Superior temporal gyrus (tissue), 1 donor: ENCODE measurements at regions not wholly inside any gene's neighbourhood (a gene's known extent, or its start where the extent isn't known, plus 50 kb on each side); places are given as distances from the start of the nearest gene placed in this dataset.

ENCODE experiments used
- DNase-seq: peaks from one replicate; pipeline ENCODE4 v3.0.0-alpha.2; 2016; ENCODE audit errors: extremely low spot score

- DNase-seq = no peak
Observed at GRCh38 chr18:64992654-64993053, 758.2 kb upstream of the CDH7 start.

DNA sequence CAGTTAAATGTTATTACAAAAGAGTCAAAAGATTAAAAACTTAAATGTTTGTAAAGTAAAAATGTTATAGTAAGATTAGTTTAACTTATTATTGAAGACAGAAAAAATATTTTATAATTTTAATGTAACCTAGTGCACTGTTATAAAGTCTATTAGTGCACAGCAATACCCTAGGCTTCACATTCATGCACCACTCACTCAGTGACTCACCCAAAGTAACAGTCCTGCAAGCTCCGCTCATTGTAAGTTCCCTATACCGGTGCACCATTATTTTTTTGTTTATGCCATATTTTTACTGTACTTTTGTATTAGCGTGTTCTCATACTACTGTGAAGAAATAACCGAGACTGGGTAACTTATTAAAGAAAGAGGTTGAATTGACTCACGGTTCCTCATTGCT lies 759.7 kb upstream of the CDH7 start:
- DNase-seq = no peak

GRCh38 chr18:64986906-64987495 lies 763.8 kb upstream of the CDH7 start:
- DNase-seq = no peak

DNA sequence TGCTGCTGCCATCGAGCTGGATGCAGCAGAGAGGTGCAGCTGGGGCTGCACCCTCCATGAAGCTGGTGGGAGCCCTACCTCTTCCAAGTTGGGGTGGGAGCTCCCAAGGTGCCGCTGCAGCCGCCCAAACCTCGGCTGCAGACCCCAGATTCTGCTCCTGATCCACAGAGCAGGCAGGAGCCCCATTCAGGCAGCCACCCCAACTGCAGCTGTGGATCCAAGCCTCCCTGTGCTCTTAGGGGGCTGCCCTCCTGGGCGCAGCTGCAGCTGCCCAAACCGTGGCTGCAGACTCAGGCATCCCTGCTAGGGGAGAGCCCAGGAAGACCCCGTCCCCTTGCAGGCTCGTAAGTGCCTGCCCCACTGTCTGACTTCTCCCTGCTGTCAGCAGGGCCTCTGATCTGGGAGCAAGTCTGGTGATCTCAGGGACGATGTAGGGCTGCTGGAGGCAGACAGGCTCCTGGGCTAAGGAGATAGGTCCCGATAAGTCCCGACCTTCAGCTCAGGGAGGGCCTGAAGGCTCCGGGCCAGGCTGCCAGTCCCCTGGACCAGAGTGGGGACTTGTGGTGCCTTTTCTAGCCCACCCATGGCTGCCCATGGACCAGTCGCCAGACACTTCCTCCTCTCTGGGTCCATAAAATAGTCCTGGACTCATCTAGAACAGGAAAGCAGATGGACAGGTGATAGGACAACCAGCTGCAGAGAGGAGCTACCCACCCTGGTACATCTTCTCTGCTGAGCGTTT lies 767.1 kb upstream of the CDH7 start:
- no peak for DNase-seq

DNA sequence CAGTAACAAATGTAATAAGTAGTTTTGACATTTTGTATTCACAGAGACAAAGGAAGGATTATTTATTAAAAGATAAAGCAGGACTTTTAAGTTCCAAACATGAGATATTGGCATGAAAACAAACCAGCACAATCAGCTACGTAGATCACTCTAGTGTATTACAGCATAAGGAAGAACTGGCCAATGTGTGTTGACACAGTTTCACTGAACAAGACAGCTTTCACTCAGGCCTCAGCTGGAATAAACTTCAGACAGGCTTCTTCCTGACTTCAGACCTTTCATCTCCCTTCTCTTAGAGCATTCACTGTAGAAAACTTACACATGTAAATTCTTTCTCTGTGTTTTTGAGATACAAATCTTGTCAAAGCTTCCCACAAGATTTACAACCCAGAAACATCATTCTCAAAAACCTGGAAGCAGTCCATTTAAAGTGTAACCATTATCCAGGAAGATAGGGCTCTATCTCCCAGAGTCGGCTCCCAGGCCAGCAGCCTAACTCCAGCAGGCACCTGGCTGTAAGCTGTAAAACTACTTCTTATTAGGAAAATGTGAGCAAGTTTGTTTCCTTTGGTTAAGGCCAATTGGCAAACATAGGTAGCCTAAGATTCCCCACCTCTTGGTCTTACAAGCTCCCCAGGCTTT lies 768.3 kb upstream of the CDH7 start:
- DNase-seq = no peak

DNA sequence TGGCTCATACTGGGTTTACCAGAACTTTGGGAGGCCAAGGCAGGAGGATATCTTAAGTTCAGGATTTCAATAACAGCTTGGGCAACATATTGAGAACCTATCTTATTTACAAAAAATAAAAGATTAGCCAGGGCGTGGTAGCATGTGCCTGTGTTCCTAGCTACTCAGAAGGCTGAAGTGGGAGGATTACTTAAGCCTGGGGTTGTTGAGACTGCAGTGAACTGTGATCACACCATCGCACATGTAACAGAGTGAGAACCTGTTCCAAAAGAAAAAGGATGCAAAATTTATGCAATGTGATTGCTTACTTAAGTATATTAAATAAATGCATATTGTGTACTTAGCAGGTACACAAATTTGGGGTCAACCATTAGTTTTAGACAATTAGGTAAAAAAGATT lies 768.9 kb upstream of the CDH7 start:
- DNase-seq = no peak

DNA sequence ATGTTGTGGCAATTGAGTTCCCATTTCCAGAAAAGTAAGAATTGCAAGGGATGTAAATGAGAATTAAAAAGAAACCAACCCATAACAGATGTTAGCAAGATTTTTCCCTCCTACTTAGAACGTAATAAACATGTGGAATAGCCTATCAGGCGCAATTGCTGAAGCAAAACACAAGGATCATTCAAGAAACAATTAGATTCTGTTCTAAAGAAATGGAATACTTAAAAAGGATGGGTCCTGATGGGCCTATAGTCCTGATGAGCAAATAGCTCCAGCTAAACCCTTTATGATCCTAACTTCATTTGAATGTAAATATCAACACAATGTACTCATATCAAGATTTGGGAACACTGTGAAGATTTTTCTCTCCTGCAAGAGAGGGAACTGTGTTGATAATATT lies 771.0 kb upstream of the CDH7 start:
- no peak for DNase-seq

DNA sequence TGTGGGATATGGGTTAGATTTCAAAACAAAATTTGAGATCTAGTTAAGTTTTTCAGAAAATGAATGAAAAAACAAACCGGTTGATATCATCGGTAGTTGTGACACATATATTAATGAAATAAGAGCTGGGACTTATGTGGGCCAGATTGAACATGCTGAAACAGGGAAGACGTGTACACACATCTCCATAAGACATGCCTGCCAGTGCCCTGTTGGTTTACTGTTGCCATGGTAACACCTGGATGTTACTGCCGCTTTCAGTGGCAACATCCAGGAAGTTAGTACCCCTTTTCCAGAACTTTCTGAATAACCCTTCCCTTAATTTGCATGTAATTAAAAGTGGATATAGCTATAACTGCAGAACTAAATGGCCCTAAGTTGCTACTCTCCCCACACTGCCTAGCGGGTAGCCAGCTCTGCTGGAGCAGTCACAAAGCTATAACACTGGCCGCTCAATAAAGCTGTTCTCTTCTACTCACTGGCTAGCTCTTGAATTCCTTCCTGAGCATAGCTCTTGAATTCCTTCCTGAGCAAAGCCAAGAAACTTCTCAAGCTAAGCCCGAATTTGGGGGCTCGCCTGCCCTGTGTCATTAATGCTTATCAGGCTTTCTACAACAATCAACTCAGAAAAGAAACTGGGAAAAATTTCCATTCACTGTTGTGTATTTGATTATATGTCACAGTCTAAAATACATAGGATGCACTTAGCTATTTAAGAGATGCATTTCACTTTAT lies 776.3 kb upstream of the CDH7 start:
- DNase-seq = no peak

DNA sequence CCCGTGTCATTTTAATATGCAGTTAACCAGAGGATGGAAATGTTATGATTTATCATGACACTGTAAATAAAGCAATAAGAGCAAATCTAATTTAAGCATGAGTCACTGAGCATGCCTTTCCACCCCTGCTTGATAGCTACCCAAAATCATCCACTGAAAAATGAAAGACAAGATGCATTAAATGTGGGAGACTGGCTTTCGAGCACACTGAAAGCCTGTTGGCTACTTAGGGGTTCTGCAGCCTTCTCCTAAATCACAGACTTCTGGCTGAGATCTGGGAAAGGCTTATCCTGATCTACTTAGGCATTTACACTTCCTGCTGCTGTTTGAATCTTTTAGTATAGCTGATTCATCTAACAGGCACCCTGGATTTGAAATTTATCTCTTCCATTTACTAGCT lies 778.3 kb upstream of the CDH7 start:
- DNase-seq = no peak

DNA sequence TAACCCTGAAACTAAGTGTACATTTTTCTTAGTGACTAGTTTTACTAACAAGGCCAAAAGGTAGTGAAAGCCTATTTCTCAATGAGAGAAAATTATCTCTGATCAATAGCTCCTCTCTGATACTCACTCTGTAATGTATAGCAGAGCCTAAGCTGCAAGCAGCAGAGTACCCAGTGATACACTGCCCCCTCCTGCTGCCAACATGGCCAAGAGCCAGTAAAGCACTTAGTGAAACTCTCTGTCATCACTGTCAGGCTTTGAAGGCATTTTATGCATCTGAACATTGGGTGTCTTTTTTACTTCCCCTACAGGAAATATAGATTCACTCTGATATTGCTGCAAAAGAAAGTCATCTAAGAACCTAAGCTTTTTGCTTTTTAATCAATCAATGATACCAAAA lies 784.1 kb upstream of the CDH7 start:
- no peak for DNase-seq

GRCh38 chr18:64956465-64956864 lies 794.3 kb upstream of the CDH7 start:
- DNase-seq = no peak

GRCh38 chr18:64949885-64950284 lies 800.9 kb upstream of the CDH7 start:
- no peak for DNase-seq

DNA sequence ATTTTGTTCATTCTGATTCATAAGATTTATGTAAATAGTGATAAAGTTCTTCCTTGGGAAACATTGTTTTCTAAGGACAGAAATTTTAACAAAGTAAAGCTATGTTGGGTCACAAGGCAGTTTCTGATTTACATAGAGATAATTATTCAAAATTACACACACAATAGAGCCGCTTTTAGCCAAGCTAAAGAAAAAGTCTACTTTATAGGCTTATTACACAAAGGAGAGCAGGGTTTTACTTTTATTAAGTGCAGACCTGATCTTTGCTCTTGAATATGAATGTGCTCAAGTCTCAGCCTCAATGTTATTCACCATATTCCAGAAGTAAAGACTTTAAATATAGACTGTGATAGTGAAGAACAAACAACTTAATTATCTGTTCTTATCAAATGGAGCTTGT lies 787.8 kb upstream of the LINC00305 start:
- DNase-seq = no peak

GRCh38 chr18:64929036-64929435 lies 780.1 kb upstream of the LINC00305 start:
- no peak for DNase-seq

- no peak for DNase-seq
Observed at GRCh38 chr18:64919971-64920570, 771.2 kb upstream of the LINC00305 start.

GRCh38 chr18:64918851-64919250 lies 770.0 kb upstream of the LINC00305 start:
- no peak for DNase-seq

- no peak for DNase-seq
Observed at GRCh38 chr18:64893349-64893748, 744.5 kb upstream of the LINC00305 start.

GRCh38 chr18:64888956-64889355 lies 740.1 kb upstream of the LINC00305 start:
- no peak for DNase-seq

- DNase-seq = no peak
Observed at GRCh38 chr18:64886995-64887394, 738.1 kb upstream of the LINC00305 start.

GRCh38 chr18:64882896-64883295 lies 734.0 kb upstream of the LINC00305 start:
- DNase-seq = no peak

GRCh38 chr18:64876833-64877232 lies 727.9 kb upstream of the LINC00305 start:
- DNase-seq = no peak
